Natural killer cell (primary cell): ENCODE measurements at regions not wholly inside any gene's neighbourhood (a gene's known extent, or its start where the extent isn't known, plus 50 kb on each side); places are given as distances from the start of the nearest gene placed in this dataset.
"Not testable (repeated sequence)": the region's sequence is repeated elsewhere in the genome, so short reads cannot be mapped to it uniquely, and the experiment has no call there.

Source experiments
- ATAC-seq, 3 donors: fragments of 150-1000 bp in 2 of 3; fragments of 200-7000 bp in 1 of 3; cut with Tn5 transposase; 1 replicate in 1 of 3; 2 replicates in 2 of 3; pipeline ENCODE4 v1.10.0; 2021; ENCODE audit warnings: mild to moderate bottlenecking in 2 of 3, moderate library complexity in 2 of 3
- DNase-seq, 2 donors: peaks; one replicate each; pipeline versions ENCODE4 v3.0.0 to v3.0.0-alpha.2; 2013 to 2021; ENCODE audit warnings: mixed read lengths in 1 of 2
- H3K27ac ChIP-seq: one replicate; pipeline ENCODE4 v1.5.1; 2013; ENCODE audit warnings: mild to moderate bottlenecking, low read length
- H3K27me3 ChIP-seq: one replicate; pipeline ENCODE4 v1.6.1; 2013; ENCODE audit warnings: low read length; ENCODE audit not compliant: control insufficient read depth, insufficient read depth
- H3K36me3 ChIP-seq: one replicate; pipeline ENCODE4 v1.6.1; 2013; ENCODE audit warnings: low read length; ENCODE audit not compliant: control insufficient read depth, insufficient read depth
- H3K4me1 ChIP-seq: one replicate; pipeline ENCODE4 v1.6.1; 2013; ENCODE audit warnings: low read length; ENCODE audit not compliant: control insufficient read depth, insufficient read depth
- H3K4me3 ChIP-seq: one replicate; pipeline ENCODE4 v1.5.1; 2013; ENCODE audit warnings: low read length
- H3K9me3 ChIP-seq: one replicate; pipeline ENCODE4 v1.6.1; 2013; ENCODE audit warnings: low read length; ENCODE audit not compliant: control insufficient read depth, insufficient read depth
- H3K27ac Mint-ChIP-seq, 2 donors: one replicate each; pipeline ENCODE4 v1.8.0; 2022; ENCODE audit warnings: mild to moderate bottlenecking in 2 of 2, mixed read lengths in 2 of 2, moderate library complexity in 1 of 2
- H3K27me3 Mint-ChIP-seq, 2 donors: one replicate each; pipeline ENCODE4 v1.8.0; 2022; ENCODE audit warnings: low read depth in 2 of 2, mixed read lengths in 2 of 2
- H3K36me3 Mint-ChIP-seq: one replicate; pipeline ENCODE4 v1.8.0; 2022; ENCODE audit warnings: mixed read lengths
- H3K4me1 Mint-ChIP-seq, 2 donors: one replicate each; pipeline ENCODE4 v1.8.0; 2022; ENCODE audit warnings: mixed read lengths in 2 of 2
- H3K4me3 Mint-ChIP-seq: one replicate; pipeline ENCODE4 v1.8.0; 2022; ENCODE audit warnings: mild to moderate bottlenecking, moderate library complexity, mixed read lengths
- H3K9me3 Mint-ChIP-seq, 2 donors: one replicate each; pipeline ENCODE4 v1.8.0; 2022; ENCODE audit warnings: mixed read lengths in 2 of 2
- CTCF ChIP-seq: fragments of 200-600 bp; IDR thresholded peaks from one replicate; pipeline ENCODE4 v1.8.0; 2022; ENCODE audit warnings: antibody characterized with exemption
- WGBS: methylation state at CpG from one replicate; pipeline ENCODE4 v1.1.7; 2013; ENCODE audit warnings: missing lambda C conversion rate; ENCODE audit not compliant: insufficient coverage; 5-methylcytosine and 5-hydroxymethylcytosine counted together
- intact Hi-C: fragments of 100-400 bp; cut with micrococcal nuclease; formaldehyde crosslinking; loops from one replicate; pipeline ENCODE4 v1.14.2; 2022

- WGBS, result 90% methylated on average over 2 of the region's 3 CpGs
- Histone ChIP-seq H3K4me1 (no peaks in the 10 kb centered on the region), H3K9me3 (no peaks in the 10 kb centered on the region), H3K4me3 (no peak overlapping the region), H3K36me3 (no peaks in the 10 kb centered on the region), H3K27me3 (no peaks in the 10 kb centered on the region), H3K27ac (no peak overlapping the region)
- ATAC-seq (no peak), DNase-seq (no peak)
- intact Hi-C loops, result no loop called here
- Mint-ChIP-seq H3K36me3 (no peaks in the 10 kb centered on the region), H3K4me3 (no peak overlapping the region), H3K27me3 (peaks cover 0 to 41% of the 10 kb centered on the region in 2 donors), H3K27ac (no peak overlapping the region), H3K4me1 (no peaks in the 10 kb centered on the region), H3K9me3 (no peaks in the 10 kb centered on the region)
- no peak for TF ChIP-seq CTCF
Observed at GRCh38 chrX:44667771-44668170, 125.1 kb upstream of the FUNDC1 start.

GRCh38 chrX:44657718-44658246 lies 115.1 kb upstream of the FUNDC1 start:
- ATAC-seq, DNase-seq, H3K4me1 ChIP-seq, H3K9me3 Mint-ChIP-seq, H3K4me3 Mint-ChIP-seq, H3K27me3 ChIP-seq, H3K4me1 Mint-ChIP-seq, H3K9me3 ChIP-seq, H3K27ac ChIP-seq, intact Hi-C loops, H3K36me3 ChIP-seq, H3K27ac Mint-ChIP-seq, H3K36me3 Mint-ChIP-seq, H3K4me3 ChIP-seq: not testable (repeated sequence)
- WGBS, result no CpG with 5 or more reads among the region's 5 CpGs
- peaks cover 0 to 17% of the 10 kb centered on the region in 2 donors for H3K27me3 Mint-ChIP-seq

GRCh38 chrX:44651358-44651757 lies 108.7 kb upstream of the FUNDC1 start:
- Mint-ChIP-seq H3K27me3 (peaks cover 0 to 16% of the 10 kb centered on the region in 2 donors), H3K36me3 (no peaks in the 10 kb centered on the region), H3K9me3 (no peaks in the 10 kb centered on the region), H3K4me1 (no peaks in the 10 kb centered on the region), H3K4me3 (no peak overlapping the region), H3K27ac (no peak overlapping the region)
- TF ChIP-seq CTCF, result no peak
- no peaks in the 10 kb centered on the region for H3K4me1 ChIP-seq
- no peak overlapping the region for H3K4me3 ChIP-seq
- WGBS, result 75% methylated on average over 2 of the region's 2 CpGs
- no peaks in the 10 kb centered on the region for H3K36me3 ChIP-seq
- no peak overlapping the region for H3K27ac ChIP-seq
- ATAC-seq (no peak), DNase-seq (no peak)
- intact Hi-C loops, result no loop called here
- no peaks in the 10 kb centered on the region for H3K9me3 ChIP-seq
- no peaks in the 10 kb centered on the region for H3K27me3 ChIP-seq

GRCh38 chrX:44643723-44644122 lies 101.1 kb upstream of the FUNDC1 start:
- no peak overlapping the region for H3K4me3 Mint-ChIP-seq
- peaks cover 0 to 22% of the 10 kb centered on the region in 2 donors for H3K27me3 Mint-ChIP-seq
- Histone ChIP-seq H3K4me3 (no peak overlapping the region), H3K4me1 (no peaks in the 10 kb centered on the region), H3K36me3 (no peaks in the 10 kb centered on the region), H3K27me3 (no peaks in the 10 kb centered on the region), H3K27ac (no peak overlapping the region), H3K9me3 (no peaks in the 10 kb centered on the region)
- no peak for DNase-seq
- no peak for TF ChIP-seq CTCF
- no peaks in the 10 kb centered on the region for H3K4me1 Mint-ChIP-seq
- H3K27ac Mint-ChIP-seq, result no peak overlapping the region
- H3K9me3 Mint-ChIP-seq, result no peaks in the 10 kb centered on the region
- intact Hi-C loops, result no loop called here
- ATAC-seq, result no peak
- 94% methylated on average over 3 of the region's 5 CpGs for WGBS
- H3K36me3 Mint-ChIP-seq, result no peaks in the 10 kb centered on the region
